GM13976 (cell line): ENCODE measurements at regions not wholly inside any gene's neighbourhood (a gene's known extent, or its start where the extent isn't known, plus 50 kb on each side); places are given as distances from the start of the nearest gene placed in this dataset.

Experiments
- DNase-seq: peaks from one replicate; pipeline ENCODE4 v3.0.0; 2012; ENCODE audit warnings: low spot score
- in situ Hi-C: fragments of 300-500 bp; cut with MboI; formaldehyde crosslinking; loops from one replicate; pipeline ENCODE4 v1.12.0; 2022; ENCODE audit warnings: low sequenced_read_pairs, mixed read lengths, inconsistent platforms; ENCODE audit not compliant: unreplicated experiment
- TF ChIP-seq, protein P1 (sequence below): IDR thresholded peaks from 2 replicates; pipeline ENCODE4 v1.5.1; 2012; ENCODE audit warnings: borderline replicate concordance, mild to moderate bottlenecking; ENCODE audit not compliant: insufficient read depth; ENCODE audit errors: extremely low read depth, missing control alignments, control extremely low read depth

DNA sequence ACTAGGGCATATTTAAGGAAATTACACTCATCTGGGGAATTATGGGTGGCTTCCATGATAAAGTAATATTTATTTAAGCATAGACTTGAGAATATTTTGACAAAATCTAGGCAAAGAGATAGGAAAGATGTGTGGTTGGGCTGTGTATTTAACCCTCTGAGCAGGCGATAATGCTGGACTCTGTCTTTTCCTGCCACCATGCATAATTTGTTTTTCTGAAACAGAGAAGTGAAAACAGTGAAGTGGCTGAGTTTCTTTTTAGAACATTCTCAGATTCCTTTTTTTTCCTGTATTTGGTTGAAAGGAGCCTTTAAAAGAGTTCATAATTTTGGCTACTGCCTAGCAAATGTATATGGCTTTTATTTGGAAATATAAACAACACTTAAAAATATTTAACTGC lies 104.8 kb upstream of the CDH19 start:
- no peak for DNase-seq
- TF ChIP-seq, protein P1, sequence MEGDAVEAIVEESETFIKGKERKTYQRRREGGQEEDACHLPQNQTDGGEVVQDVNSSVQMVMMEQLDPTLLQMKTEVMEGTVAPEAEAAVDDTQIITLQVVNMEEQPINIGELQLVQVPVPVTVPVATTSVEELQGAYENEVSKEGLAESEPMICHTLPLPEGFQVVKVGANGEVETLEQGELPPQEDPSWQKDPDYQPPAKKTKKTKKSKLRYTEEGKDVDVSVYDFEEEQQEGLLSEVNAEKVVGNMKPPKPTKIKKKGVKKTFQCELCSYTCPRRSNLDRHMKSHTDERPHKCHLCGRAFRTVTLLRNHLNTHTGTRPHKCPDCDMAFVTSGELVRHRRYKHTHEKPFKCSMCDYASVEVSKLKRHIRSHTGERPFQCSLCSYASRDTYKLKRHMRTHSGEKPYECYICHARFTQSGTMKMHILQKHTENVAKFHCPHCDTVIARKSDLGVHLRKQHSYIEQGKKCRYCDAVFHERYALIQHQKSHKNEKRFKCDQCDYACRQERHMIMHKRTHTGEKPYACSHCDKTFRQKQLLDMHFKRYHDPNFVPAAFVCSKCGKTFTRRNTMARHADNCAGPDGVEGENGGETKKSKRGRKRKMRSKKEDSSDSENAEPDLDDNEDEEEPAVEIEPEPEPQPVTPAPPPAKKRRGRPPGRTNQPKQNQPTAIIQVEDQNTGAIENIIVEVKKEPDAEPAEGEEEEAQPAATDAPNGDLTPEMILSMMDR: no peak
- in situ Hi-C loops: no loop called here

GRCh38 chr18:66707473-66707872 lies 103.6 kb upstream of the CDH19 start:
- TF ChIP-seq, protein P1: no peak
- no peak for DNase-seq
- in situ Hi-C loops: no loop called here

GRCh38 chr18:66695281-66695680 lies 91.4 kb upstream of the CDH19 start:
- TF ChIP-seq, protein P1: no peak
- DNase-seq: no peak
- in situ Hi-C loops: no loop called here

- in situ Hi-C loops: no loop called here
- no peak for DNase-seq
- TF ChIP-seq, protein P1: no peak
These were observed 91.0 kb upstream of the CDH19 start for GRCh38 chr18:66694852-66695251.

- in situ Hi-C loops: no loop called here
- no peak for DNase-seq
- TF ChIP-seq, protein P1: no peak
These were observed 83.7 kb upstream of the CDH19 start for GRCh38 chr18:66687635-66688034.

GRCh38 chr18:66682855-66683322 lies 79.0 kb upstream of the CDH19 start:
- TF ChIP-seq, protein P1: no peak
- in situ Hi-C loops: no loop called here
- no peak for DNase-seq

GRCh38 chr18:66676699-66677098 lies 72.8 kb upstream of the CDH19 start:
- no peak for DNase-seq
- TF ChIP-seq, protein P1: no peak
- in situ Hi-C loops: no loop called here
